Hematopoietic multipotent progenitor cell treated with erythropoietin and hydrocortisone succinate and interleukin-3 and kit ligand, for 17 days (in vitro differentiated cells): ENCODE measurements at regions not wholly inside any gene's neighbourhood (a gene's known extent, or its start where the extent isn't known, plus 50 kb on each side); places are given as distances from the start of the nearest gene placed in this dataset.

ENCODE experiments used
- DNase-seq: peaks from one replicate; pipeline ENCODE4 v3.0.0-alpha.2; 2015; ENCODE audit warnings: low spot score

DNA sequence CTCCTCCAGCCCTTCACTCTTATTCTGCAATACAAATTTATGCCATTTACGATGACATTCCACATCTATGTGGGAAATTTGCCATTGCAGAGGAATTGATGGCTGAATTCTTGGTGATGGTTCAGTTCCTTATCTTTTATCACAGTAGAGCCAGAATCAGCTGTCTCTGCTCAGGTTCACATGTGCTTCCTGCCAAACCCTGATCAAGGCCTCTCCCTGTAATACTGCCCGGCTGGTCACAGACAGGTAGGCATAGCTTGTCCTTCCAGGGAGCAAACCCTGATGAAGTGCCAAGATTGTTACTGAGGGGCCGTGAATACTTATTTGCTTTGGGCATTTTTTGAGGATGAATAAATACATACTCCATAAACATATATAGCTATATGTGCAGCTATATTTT, 450.0 kb downstream of the NSUN3 start:
- no peak for DNase-seq

DNA sequence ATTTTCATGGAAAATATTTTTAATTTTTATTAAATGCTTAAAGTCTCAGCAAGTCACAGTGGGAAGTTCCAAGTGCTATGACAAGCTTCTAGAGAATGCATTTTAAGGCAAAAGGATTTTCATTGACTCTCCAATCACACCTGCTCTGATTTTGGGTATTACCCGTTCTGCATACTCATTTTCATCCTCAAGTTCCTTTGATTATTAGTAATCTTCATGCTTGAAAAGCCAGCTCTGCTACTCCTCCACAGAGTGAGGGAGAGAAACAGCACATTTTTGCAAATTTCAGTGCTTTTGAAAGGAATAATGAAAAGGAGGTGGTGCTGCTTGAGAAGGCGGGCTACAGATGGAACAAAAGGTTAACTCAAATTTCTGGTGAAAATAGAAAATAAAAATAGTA, 450.7 kb downstream of the NSUN3 start:
- no peak for DNase-seq

DNA sequence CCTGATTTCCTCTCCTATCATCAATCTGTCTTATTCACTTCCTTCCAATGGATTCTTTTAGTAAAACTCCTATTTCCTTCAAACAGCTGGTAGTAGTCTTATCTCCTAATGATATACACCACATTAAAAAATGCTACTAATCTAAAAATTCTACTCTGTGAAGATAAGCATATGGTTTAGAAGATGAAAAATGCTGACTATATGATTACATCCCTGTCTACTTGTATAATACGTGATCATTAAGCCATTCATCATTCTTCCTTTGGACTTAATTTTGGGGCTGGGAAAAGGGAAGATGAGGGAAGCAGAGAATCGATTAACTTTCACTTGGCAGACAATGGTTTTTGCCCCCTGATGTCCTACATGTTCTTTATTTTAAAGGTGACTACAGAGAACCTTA, 453.1 kb downstream of the NSUN3 start:
- DNase-seq = no peak

DNA sequence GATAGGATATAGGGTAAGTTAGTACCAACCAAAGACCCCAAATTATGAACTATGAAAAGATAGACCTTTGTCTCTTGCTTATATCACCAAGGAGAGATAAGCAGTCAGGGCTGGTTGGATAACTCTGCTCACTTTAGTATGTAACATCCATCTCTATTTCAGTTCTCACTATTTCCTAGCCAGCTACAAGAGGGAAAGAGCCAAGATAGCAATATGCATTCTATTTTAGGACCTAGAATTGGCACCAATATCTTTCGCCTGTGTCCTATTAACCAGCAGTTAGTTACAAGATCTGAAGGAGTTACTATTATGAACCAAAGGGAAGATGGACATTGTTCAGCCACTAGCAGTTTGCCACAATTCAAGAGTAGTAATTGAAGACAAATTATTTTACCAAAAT, 457.5 kb downstream of the NSUN3 start:
- no peak for DNase-seq

DNA sequence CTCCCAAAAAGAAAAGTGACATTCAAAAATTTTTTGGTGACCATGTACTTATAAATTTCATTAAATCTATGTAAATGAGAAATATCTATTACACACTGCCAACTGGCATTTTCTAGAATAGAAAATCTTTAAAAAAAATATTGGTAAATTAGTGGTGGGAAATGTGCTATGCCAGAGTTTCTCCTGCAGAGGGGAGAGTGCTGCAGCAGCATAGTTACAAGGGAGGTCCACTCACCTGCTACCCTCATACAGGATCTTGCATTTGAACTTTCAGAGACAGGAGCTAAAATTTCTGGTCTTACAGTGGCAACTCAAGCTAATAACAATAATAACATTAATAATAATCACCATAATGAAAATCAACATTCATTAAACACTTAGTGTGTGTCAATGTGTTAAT, 459.6 kb downstream of the NSUN3 start:
- DNase-seq = no peak

DNA sequence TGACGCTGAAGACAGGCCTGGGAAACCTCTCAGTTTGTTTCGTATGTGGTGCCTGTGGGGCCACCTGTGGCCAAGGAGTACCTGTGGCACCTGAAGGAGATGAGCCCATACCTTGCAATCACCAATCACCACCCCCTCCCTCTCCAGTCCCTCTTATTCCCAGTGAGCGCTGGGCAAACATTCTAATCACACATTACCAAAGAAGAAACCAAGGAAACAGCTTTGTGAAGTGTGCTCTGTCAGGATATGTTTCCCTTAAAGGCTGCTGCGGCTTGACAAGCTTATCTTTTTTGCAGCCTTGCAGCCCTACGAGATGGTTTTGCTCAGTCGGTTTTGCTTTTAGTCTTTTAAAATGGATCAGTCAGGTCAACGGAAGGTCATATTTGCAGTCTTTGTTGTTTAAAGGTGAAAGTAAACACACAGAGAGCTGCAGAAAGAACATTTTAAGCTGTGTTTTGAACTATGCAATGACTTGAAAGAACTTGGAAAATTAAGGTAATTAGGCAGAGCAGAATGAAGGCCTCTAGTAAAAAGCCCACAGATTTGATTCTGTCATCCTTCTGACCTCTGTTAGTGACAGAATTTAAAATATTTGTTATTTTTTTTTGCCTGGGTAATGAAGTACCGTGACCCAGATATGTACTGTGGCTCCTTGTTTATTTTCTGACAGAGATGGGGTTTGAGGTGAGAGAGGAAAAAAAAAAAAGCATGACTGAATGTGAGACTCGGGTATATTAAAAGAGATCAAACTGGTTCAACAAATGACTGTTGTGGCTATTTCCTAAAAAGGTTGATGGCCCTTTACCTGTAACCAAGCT, 461.4 kb downstream of the NSUN3 start:
- no peak for DNase-seq

DNA sequence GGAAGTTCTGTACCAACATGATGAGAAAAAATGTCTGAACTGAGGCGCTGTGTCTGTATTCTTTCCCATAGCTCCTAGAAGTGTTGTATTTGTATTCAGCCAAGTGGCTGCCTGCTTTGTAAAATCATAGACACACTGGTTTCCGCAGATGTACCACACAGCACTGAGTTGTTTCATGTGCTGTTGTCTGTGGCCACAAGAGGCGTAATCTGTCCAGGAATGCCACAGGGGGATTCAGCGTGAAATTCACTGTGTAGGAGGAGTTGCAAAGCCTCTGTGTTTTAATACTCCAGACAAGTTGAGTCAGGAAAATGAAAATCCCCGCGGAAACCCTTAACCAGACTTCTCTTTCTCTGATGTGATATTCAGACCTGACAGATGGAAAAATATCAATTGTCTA, 462.2 kb downstream of the NSUN3 start:
- no peak for DNase-seq

DNA sequence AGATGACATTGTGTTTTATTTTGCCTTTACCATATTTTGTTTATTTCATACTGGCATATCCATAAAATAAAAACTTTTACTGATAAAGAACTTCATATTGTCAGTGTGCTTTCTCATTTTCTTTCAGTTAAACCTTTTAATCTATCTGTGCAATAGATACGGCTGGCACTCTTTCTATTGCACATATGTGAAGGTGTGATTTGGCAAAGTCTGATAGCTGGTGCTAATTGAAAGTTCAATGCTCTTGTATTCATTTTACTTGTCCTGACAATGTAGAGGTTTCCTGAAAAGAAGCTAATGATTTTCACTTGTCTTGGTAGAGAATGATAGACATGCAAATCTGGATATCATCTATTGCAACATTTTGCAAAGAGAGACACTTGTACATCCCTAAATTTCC, 467.0 kb downstream of the NSUN3 start:
- no peak for DNase-seq

DNA sequence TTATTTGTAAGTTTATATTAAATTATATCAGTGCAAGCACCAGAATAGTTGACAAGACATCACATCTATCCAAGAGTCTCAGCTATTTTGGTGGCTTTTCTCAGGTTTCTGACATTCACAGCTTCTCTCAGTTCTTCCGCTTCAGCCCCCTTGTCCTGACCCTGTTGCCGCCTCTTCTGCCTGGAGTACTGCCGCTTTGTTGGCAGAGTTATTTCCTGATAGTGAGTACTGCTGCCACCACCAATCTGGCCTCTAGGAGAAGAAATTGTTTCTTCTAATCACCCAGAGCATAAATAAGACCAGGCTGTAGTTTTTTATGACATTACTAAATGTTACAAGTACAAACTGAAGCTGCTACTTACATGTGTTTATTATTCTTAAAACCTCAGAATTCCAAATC, 470.1 kb downstream of the NSUN3 start:
- no peak for DNase-seq

DNA sequence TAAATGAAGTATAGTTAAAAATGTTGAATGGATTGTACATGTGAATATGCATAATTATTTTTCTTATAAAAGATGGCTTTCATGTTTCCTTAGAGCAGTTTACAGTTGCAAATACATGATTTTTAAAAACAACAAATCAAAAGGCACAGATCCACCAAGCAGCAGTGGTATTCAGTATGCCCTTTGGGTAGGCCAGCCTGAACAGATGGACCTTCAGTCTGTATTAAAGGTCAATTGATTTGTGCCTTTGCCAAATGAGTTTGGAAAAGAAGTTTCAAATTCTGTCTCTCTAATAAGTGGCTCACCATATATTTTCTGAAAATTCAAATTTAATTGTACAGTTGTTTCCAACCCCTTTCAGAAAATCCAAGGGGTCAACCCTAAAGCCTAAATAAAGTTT, 477.1 kb downstream of the NSUN3 start:
- no peak for DNase-seq

DNA sequence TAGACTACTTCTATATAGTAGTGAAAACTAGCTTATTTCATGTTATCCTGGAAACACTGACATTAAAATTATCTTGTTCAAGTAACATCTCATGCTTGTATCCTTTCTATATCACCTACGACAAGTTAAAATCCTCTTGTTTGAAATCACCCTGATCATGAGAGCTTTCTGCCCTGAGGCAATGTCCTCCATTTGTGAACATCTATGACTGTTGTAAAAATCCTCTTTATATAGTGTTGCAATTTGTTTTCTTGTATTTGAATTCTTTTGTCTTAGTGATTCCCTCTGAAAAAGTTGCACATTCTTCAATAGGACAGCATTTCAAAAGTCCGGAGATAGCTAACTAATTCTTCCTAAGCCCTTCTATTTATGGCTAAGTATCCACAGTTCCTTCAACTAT, 480.3 kb downstream of the NSUN3 start:
- no peak for DNase-seq

DNA sequence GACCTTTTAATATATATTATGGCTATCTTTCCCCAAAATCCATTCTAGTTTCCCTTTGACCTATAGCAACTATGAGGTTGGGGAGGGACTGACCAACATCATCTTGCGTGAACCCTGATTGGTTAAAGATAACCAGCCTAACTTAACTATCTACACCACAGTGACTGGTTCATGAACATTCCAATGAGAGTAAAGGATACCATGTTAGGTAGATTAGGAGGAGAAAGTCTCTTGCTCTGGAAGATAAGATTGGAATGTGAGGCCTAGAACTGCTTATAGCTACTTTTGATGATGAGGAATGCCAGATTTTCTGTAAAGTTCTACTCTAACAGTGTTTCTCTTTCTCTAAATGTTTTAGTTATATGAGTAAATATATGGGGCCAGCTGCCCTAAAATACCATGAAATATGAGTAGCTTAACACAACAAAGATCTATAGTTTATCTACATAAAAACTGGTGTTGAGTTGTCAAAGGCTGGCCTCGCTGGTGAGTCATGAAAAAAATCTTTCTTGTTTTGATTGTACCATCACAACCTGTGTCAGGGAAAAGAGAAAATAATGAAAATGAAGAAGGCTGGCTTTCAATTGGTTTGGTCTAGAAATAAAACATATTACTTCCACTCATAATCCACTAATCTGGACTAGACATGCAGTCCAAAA, 481.4 kb downstream of the NSUN3 start:
- DNase-seq = no peak

DNA sequence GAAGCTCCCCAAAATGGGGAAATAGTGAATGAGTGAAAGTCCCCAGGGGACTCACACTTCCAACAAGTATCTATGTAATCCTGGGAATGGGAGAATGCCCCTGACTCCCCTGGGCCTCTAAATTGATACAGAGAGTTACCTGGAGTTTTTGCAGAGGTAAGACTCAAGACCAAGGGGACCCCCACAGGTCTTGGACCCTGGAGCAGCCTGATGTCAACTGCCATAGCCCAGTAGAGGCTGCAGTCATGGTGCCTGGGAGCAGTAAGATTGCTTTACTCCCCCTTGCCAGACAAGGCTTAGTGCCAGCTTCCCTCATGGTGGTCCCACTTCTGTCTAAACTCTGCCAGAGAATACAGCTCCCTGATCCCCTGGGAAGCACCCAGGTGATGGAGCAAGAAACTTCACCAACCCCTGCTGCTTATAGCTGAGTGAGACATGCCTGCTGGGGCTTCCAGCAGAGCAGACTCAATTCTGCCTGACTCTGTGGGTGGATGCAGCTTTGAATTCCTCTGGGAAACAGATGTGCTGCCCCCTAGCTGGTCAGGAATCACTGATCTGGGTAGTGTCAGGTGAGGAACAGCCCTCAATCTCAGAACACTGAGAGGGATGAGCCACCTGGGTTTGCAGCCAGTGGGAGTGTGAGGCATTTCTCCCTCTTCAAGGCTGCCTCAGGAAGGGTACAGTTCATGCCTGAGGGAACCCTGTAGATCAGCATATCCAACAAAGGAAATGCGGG, 485.9 kb downstream of the NSUN3 start:
- no peak for DNase-seq

DNA sequence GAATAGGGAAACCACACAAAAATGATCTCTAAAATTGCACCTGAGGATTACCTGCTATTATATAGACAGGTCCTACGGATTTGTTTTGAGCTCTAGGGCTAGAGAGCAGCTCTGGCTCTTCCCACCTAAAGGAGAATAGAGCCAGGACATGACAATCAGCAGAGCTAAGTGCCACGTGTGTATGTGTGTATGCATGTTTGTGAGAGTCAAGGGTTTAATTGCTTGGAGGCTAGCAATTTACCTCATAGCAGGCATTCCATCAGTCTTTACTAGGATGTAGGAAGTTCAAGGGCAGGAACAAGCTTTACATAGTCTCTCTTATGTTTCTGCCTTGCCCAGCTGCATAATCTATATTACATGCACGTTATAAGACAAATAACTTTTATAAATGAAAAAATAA, 498.2 kb downstream of the NSUN3 start:
- no peak for DNase-seq

DNA sequence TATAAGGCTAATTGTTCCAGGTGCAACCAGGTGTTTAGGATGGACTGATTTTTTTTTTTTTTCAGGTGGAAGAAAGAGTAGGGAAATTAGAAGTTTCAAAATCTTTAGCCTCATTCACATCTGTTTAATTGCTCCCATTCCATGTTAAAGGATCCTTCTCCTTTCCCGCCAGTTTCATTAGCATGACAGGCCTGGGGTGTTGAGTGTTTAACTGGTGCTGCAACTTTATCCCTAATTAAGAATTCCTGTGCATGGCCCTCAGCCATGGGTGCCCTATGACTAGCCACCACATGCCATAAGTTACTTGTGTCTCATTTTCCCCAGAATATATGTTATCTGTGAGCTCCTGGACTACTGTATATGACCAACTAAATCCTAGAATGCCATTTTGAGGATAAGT, 501.4 kb downstream of the NSUN3 start:
- DNase-seq = no peak

DNA sequence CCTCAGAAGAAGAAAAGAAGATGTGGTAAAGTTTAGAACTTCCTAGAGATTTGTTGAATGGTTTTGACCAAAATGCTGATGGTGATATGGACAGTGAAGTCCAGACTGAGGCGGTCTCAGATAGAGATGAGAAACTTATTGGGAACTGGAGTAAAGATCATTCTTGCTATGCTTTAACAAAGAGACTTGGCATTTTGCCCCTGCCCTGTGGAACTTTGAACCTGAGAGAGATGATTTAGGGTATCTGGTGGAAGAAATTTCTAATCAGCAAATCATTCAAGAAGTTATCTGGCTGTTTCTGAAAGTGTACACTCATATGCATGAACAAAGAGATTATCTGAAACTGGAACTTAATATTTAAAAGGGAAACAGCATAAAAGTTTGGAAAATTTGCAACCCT, 505.2 kb downstream of the NSUN3 start:
- DNase-seq = no peak

DNA sequence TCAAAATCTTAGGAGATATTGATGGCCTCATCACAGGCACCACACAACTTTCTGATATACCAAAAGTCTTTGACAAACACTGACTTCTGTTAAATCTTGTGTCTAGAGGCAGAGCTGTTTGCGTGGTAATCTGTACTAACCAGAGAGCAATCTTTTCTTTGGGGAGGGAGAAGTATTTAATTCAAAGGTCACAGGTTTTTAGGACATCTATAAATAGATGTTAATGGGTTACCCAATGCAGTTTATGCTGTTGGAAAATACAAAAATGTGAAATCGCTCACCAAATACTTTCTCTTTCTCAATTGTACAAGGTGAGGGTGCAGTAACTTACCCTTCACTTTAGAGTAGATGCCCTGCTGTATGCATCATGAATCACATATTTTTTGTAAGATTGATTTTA, 510.5 kb downstream of the NSUN3 start:
- no peak for DNase-seq

DNA sequence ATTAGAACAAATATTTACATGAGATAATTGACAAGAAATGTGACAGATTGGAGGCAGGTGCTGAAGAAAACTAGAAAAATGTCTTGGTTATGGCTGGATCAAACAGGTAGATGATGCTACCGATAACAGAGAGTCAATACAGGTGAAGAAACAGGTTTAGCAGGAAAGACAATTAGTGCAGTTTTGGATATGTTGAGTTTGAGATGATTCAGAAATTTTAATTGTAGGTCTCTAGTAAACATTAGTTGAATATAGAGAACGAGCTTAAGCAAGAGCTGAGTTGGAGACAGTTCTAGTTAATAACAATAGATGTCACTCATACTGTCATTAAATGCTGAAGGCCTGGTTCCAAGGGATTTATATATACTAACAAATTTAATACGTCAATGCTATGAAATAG, 524.4 kb downstream of the NSUN3 start:
- DNase-seq = no peak

DNA sequence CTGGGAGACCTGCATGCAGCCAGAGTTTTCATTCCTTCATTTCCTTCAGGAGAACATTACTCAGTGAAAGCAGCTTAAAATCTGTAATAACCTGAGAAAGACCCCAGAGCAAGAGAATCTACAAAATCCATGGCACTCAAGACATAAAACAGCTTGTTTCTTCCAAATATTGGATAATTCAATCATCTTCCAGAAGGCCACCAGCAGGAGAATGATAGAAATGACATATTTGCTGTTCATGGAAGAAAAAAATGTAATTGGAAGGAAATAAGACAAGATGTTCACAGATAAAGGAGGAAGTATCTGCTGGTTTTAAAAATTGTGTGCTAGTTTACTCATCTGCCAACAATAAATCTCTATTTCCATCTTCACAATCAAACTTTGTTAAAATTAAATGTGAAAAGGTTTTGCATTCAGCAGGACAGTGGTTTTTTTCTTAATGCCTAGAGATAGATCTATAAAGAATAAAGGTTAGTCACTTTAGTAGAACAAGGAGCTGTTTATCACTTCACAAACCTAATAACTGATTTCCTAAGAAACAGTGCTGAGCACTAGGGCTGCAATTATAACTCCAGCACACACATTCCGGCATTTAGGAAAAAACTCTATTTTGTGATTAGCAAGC, 530.8 kb downstream of the NSUN3 start:
- no peak for DNase-seq

DNA sequence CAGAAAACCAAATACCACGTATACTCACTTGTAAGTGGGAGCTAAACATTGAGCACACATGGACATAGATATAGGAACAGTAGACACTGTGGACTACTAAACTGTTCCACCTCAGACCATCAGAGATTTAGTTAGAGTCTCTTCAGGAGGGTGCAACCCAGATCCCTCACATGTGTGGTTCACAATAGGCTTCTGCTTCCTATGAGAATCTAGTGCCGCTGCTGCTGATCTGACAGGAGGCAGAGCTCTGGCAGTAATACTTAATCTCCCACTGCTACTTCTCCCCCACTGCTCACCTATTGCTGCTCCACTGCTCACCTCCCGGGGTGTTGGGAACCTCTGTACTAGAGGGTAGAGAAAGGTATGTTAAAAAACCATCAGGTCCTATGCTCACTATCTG, 533.3 kb downstream of the NSUN3 start:
- DNase-seq = no peak

DNA sequence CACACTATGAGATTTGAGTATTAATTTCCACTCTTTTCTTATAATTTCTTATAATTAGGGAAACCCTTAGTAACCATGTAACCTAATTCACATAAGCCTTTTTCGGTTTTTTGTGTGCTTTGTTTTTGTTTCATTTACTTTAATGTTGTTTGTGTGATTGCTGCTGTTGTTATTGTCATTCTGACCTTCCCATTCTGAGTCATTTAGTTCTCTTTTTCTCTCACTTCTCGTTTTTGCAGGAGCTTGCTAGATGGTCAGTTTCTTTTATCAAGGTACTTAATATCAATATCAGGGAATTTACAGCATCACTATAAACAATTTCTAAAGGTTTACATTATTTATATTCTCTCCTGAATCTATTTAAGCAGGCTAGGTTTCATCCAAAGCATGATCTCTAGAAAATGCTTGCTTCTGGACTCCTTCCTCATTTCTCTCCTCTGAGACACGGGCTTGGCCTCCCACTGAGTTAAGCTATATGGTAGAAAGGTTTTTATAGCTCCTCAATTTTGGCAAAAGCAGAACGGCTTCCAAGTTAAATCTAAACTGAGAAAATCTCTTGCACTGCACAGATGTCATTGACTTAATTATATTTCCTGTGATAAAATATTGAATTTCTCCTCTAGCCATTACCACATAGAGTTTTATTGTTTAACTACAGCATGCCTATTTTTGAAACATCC, 534.2 kb downstream of the NSUN3 start:
- DNase-seq = no peak

DNA sequence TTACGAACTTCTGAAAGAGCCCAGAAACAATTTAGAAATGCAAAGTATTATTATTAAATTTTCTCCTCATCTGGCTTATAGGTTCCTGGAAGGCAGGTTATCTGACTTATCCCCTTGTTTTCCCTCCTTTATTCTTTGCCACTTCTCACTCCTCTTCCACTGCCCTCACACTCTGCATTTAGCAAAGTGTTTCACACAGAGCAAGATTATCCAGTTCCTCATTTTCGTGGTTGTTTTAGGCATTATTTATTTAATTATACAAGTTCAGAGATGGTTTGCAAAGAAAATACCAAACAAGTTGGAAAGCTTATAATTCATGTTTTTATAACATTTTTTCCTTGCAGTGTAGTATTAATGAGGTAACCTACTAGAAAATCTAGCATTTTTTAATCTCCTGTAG, 544.9 kb downstream of the NSUN3 start:
- DNase-seq = no peak
